Osteoblast (primary cell): ENCODE measurements at regions not wholly inside any gene's neighbourhood (a gene's known extent, or its start where the extent isn't known, plus 50 kb on each side); places are given as distances from the start of the nearest gene placed in this dataset.

Experiments
- DNase-seq: peaks from one replicate; pipeline ENCODE4 v3.0.0; 2011; ENCODE audit warnings: low spot score, mixed read lengths; ENCODE audit not compliant: insufficient read length; ENCODE audit errors: missing footprints
- H2AFZ ChIP-seq: 2 replicates; pipeline ENCODE4 v1.6.0; 2011; ENCODE audit warnings: mild to moderate bottlenecking, low read length
- H3K27ac ChIP-seq: 2 replicates; pipeline ENCODE4 v1.5.1; 2011; ENCODE audit warnings: mild to moderate bottlenecking, low read depth, low read length, moderate library complexity
- H3K27me3 ChIP-seq: 2 replicates; pipeline ENCODE4 v1.6.0; 2012; ENCODE audit warnings: mild to moderate bottlenecking, control low read depth, inconsistent platforms, low read length, moderate library complexity; ENCODE audit not compliant: insufficient read depth
- H3K36me3 ChIP-seq: 2 replicates; pipeline ENCODE4 v1.5.1; 2011; ENCODE audit warnings: mild to moderate bottlenecking, low read length, control low read depth, moderate library complexity; ENCODE audit not compliant: insufficient read depth
- H3K4me1 ChIP-seq: 2 replicates; pipeline ENCODE4 v1.5.1; 2011; ENCODE audit warnings: mild to moderate bottlenecking, low read length, control low read depth, moderate library complexity; ENCODE audit not compliant: insufficient read depth
- H3K4me2 ChIP-seq: 2 replicates; pipeline ENCODE4 v1.6.0; 2011; ENCODE audit warnings: mild to moderate bottlenecking, low read length; ENCODE audit not compliant: insufficient read depth
- H3K4me3 ChIP-seq: fragments of 200-600 bp; sonication (generic); 3 replicates; pipeline ENCODE4 v1.5.1; 2012; ENCODE audit warnings: mild to moderate bottlenecking, low read length, inconsistent platforms; ENCODE audit not compliant: insufficient read depth
- H3K79me2 ChIP-seq: 2 replicates; pipeline ENCODE4 v1.6.0; 2012; ENCODE audit warnings: mild to moderate bottlenecking, low read length, control low read depth, inconsistent platforms; ENCODE audit not compliant: insufficient read depth
- H3K9me3 ChIP-seq: 2 replicates; pipeline ENCODE4 v1.5.1; 2011; ENCODE audit warnings: low read depth, low read length, control low read depth
- H4K20me1 ChIP-seq: 2 replicates; pipeline ENCODE4 v1.6.0; 2012; ENCODE audit warnings: mild to moderate bottlenecking, low read length, control low read depth; ENCODE audit not compliant: insufficient read depth
- TF ChIP-seq, protein P1 (sequence below): IDR thresholded peaks from 2 replicates; pipeline ENCODE4 v1.5.1; 2011; ENCODE audit warnings: mild to moderate bottlenecking, low read depth, low read length, moderate library complexity; ENCODE audit errors: extremely low read depth

GRCh38 chr7:19397911-19398310 is 252.7 kb upstream of the FERD3L start:
- peak overlapping the region; percentile 9 for H2AFZ ChIP-seq
- no peaks in the 10 kb centered on the region for H3K9me3 ChIP-seq
- peak overlapping the region; percentile 27 for H3K4me2 ChIP-seq
- TF ChIP-seq, protein P1, sequence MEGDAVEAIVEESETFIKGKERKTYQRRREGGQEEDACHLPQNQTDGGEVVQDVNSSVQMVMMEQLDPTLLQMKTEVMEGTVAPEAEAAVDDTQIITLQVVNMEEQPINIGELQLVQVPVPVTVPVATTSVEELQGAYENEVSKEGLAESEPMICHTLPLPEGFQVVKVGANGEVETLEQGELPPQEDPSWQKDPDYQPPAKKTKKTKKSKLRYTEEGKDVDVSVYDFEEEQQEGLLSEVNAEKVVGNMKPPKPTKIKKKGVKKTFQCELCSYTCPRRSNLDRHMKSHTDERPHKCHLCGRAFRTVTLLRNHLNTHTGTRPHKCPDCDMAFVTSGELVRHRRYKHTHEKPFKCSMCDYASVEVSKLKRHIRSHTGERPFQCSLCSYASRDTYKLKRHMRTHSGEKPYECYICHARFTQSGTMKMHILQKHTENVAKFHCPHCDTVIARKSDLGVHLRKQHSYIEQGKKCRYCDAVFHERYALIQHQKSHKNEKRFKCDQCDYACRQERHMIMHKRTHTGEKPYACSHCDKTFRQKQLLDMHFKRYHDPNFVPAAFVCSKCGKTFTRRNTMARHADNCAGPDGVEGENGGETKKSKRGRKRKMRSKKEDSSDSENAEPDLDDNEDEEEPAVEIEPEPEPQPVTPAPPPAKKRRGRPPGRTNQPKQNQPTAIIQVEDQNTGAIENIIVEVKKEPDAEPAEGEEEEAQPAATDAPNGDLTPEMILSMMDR = no peak
- H3K27ac ChIP-seq = peak overlapping the region; percentile 1
- H3K4me3 ChIP-seq = peak overlapping the region; percentile 12
- peak; percentile 51 for DNase-seq
- H3K4me1 ChIP-seq = peaks cover 13% of the 10 kb centered on the region
- no peaks in the 10 kb centered on the region for H3K36me3 ChIP-seq
- no peaks in the 10 kb centered on the region for H3K27me3 ChIP-seq
- H4K20me1 ChIP-seq = no peaks in the 10 kb centered on the region
- H3K79me2 ChIP-seq = no peaks in the 10 kb centered on the region

DNA sequence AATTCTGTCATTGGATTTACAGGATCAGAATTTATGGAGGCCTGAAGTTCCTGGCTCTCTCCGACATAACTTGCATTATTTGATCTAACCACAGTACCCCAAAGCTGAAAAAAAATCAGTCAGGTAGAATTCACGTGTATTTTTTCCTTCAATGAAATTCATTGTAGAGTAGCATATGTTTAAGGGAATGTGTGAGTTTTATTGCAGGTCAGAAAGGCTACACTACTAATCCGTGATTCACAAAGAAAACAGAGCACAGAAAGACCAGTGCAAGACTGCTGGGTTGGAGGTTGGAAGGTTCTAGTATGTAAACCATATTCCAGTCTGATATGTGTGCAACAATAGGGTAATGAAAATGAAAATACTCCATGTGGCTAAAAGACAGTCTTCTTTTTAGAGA is 247.0 kb upstream of the FERD3L start:
- no peaks in the 10 kb centered on the region for H3K36me3 ChIP-seq
- TF ChIP-seq, protein P1 = no peak
- no peak overlapping the region for H2AFZ ChIP-seq
- no peaks in the 10 kb centered on the region for H3K9me3 ChIP-seq
- H3K4me1 ChIP-seq = peaks cover 15% of the 10 kb centered on the region
- H3K4me2 ChIP-seq = peak overlapping the region; percentile 20
- H3K27ac ChIP-seq = peak overlapping the region; percentile 4
- H4K20me1 ChIP-seq = no peaks in the 10 kb centered on the region
- H3K4me3 ChIP-seq = no peak overlapping the region
- peak; percentile 27 for DNase-seq
- no peaks in the 10 kb centered on the region for H3K79me2 ChIP-seq
- no peaks in the 10 kb centered on the region for H3K27me3 ChIP-seq

DNA sequence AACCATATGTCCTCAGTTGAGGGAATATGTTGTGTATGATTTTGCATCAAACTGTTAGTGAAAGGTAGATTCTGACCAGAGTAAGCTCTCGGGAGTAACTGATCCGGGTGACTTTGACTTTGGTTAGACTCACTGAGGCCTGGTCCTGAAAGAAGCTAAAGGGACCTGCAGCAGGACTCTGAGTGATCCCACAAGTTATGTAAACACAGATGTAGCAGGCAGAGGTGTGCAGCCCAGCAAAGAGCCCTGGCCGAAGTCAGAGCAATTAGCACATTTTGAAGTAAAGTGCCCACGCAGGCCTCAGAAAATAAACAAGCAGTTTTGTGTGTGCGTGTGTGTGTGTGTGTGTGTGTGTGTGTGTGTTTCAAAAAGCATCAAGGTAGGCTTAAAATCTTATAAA is 245.6 kb upstream of the FERD3L start:
- Histone ChIP-seq H3K79me2 (no peaks in the 10 kb centered on the region), H3K27ac (no peak overlapping the region), H3K4me2 (no peak overlapping the region), H3K9me3 (no peaks in the 10 kb centered on the region), H2AFZ (no peak overlapping the region), H3K27me3 (no peaks in the 10 kb centered on the region), H3K4me3 (no peak overlapping the region), H3K4me1 (peaks cover 15% of the 10 kb centered on the region), H3K36me3 (no peaks in the 10 kb centered on the region), H4K20me1 (no peaks in the 10 kb centered on the region)
- no peak for DNase-seq
- TF ChIP-seq, protein P1 = no peak

DNA sequence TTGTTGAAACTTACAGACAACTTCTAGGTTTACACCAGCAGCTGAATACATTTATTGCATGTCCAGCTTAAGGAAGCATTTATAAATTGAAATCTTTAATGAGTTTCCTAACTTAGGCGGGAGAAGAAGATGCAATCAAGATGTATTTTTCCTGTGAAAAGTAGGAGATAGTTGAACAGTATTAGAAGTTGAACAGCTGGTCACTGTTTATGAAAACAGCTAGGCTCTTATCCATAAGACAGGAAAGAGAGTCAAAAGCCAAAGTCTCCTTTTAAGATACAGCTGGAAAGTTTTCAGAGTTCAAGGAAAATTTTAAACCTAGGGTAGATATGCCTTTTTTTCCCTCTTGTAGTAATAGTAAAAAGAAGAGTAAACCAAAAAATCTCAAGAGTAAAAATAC is 236.1 kb upstream of the FERD3L start:
- TF ChIP-seq, protein P1 = no peak
- H3K27ac ChIP-seq = no peak overlapping the region

More for the DNA sequence above, 236.1 kb upstream of the FERD3L start:
- DNase-seq = no peak
- no peaks in the 10 kb centered on the region for H3K27me3 ChIP-seq
- H4K20me1 ChIP-seq = no peaks in the 10 kb centered on the region
- no peak overlapping the region for H2AFZ ChIP-seq
- H3K4me1 ChIP-seq = peaks cover 19% of the 10 kb centered on the region
- H3K4me2 ChIP-seq = no peak overlapping the region
- no peaks in the 10 kb centered on the region for H3K9me3 ChIP-seq
- H3K36me3 ChIP-seq = no peaks in the 10 kb centered on the region
- H3K4me3 ChIP-seq = no peak overlapping the region
- H3K79me2 ChIP-seq = no peaks in the 10 kb centered on the region
